Stomach (tissue), 4 donors: ENCODE measurements at regions not wholly inside any gene's neighbourhood (a gene's known extent, or its start where the extent isn't known, plus 50 kb on each side); places are given as distances from the start of the nearest gene placed in this dataset.

Experiments used
- POLR2AphosphoS5 ChIP-seq, 3 donors: sonication (generic); formaldehyde crosslinking; IDR thresholded peaks; one replicate each; pipeline ENCODE4 v1.6.1; 2016; ENCODE audit warnings: antibody characterized with exemption in 3 of 3
- TF ChIP-seq, protein P1 (sequence below), 7 experiments: fragments of 450-650 bp in 4 of 7; fragments of 200-600 bp in 3 of 7; sonication (generic) in 3 of 7; IDR thresholded peaks; one replicate each; pipeline ENCODE4 v1.5.1; 2016 to 2019; ENCODE audit warnings: antibody characterized with exemption in 7 of 7, control low read depth in 2 of 7, mild to moderate bottlenecking in 1 of 7

DNA sequence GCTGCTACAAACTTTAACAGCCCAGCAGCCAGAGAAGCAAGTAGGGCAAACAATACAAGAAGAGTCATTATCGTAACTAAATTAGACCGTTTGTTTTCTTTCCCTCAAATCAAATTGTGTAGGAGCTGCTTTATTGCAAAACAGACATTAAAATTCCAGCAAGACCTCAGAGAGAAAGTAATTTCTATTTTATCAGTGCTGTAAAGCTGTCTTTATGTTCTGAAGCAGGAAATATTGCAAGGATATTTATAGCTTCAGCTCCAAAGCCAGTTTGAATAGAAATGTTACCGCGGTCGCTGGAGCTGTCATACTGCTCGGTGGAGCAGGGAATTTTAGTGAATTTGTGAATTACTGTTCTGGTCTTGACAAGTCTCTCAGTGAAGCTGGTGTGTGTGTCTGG, 503.8 kb upstream of the PLXNA2 start:
- TF ChIP-seq, protein P1, sequence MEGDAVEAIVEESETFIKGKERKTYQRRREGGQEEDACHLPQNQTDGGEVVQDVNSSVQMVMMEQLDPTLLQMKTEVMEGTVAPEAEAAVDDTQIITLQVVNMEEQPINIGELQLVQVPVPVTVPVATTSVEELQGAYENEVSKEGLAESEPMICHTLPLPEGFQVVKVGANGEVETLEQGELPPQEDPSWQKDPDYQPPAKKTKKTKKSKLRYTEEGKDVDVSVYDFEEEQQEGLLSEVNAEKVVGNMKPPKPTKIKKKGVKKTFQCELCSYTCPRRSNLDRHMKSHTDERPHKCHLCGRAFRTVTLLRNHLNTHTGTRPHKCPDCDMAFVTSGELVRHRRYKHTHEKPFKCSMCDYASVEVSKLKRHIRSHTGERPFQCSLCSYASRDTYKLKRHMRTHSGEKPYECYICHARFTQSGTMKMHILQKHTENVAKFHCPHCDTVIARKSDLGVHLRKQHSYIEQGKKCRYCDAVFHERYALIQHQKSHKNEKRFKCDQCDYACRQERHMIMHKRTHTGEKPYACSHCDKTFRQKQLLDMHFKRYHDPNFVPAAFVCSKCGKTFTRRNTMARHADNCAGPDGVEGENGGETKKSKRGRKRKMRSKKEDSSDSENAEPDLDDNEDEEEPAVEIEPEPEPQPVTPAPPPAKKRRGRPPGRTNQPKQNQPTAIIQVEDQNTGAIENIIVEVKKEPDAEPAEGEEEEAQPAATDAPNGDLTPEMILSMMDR (IDR thresholded peaks at IDR 0.05): no peak
- TF ChIP-seq POLR2AphosphoS5 (IDR thresholded peaks at IDR 0.05): no peak
